NCI-H2107 treated with DMSO at 0.1 percent for 48 hours (cell line): ENCODE measurements at regions not wholly inside any gene's neighbourhood (a gene's known extent, or its start where the extent isn't known, plus 50 kb on each side); places are given as distances from the start of the nearest gene placed in this dataset.
"Not testable (repeated sequence)": the region's sequence is repeated elsewhere in the genome, so short reads cannot be mapped to it uniquely, and the experiment has no call there.

Experiments
- DNase-seq: peaks from one replicate; lab custom pipeline; 2025; ENCODE audit not compliant: unreplicated experiment; lab: John Stamatoyannopoulos, UW

GRCh38 chr6:43938178-43939105, 168.4 kb downstream of the VEGFA start:
- no peak for DNase-seq

- no peak for DNase-seq
Measured at GRCh38 chr6:43937236-43938177, 167.5 kb downstream of the VEGFA start.

GRCh38 chr6:43936476-43936875, 166.5 kb downstream of the VEGFA start:
- no peak for DNase-seq

- DNase-seq = no peak
Measured at GRCh38 chr6:43935921-43936439, 166.0 kb downstream of the VEGFA start.

- DNase-seq = no peak
Measured at GRCh38 chr6:43934803-43935602, 165.0 kb downstream of the VEGFA start.

- no peak for DNase-seq
Measured at GRCh38 chr6:43934183-43934802, 164.3 kb downstream of the VEGFA start.

- no peak for DNase-seq
Measured at GRCh38 chr6:43933148-43933885, 163.3 kb downstream of the VEGFA start.

GRCh38 chr6:43932259-43933147, 162.5 kb downstream of the VEGFA start:
- no peak for DNase-seq

GRCh38 chr6:43931201-43931600, 161.2 kb downstream of the VEGFA start:
- DNase-seq = no peak

- DNase-seq = no peak
Measured at GRCh38 chr6:43930440-43931154, 160.6 kb downstream of the VEGFA start.

- DNase-seq = no peak
Measured at GRCh38 chr6:43929511-43929910, 159.5 kb downstream of the VEGFA start.

- DNase-seq = no peak
Measured at GRCh38 chr6:43927532-43928210, 157.7 kb downstream of the VEGFA start.

GRCh38 chr6:43926634-43927531, 156.9 kb downstream of the VEGFA start:
- peak; percentile 83 for DNase-seq

- not testable (repeated sequence) for DNase-seq
Measured at GRCh38 chr6:43925636-43926139, 155.7 kb downstream of the VEGFA start.

GRCh38 chr6:43924222-43924702, 154.3 kb downstream of the VEGFA start:
- DNase-seq = no peak
